ENCODE measurements at regions not wholly inside any gene's neighbourhood (a gene's known extent, or its start where the extent isn't known, plus 50 kb on each side); places are given as distances from the start of the nearest gene placed in this dataset.

GRCh38 chr7:101699399-101699798 is 70.3 kb upstream of the MYL10 start:
- DNase-seq (ENCODE audit: low spot score) (no peak), ATAC-seq (ENCODE audit: low FRiP score) (no peak)
- no peak for TF ChIP-seq CTCF (IDR thresholded peaks at IDR 0.05)

- DNase-seq (ENCODE audit: low spot score) (no peak), ATAC-seq (ENCODE audit: low FRiP score) (no peak)
- no peak for TF ChIP-seq CTCF (IDR thresholded peaks at IDR 0.05)
These were observed 71.1 kb upstream of the MYL10 start for GRCh38 chr7:101699881-101700823.

GRCh38 chr7:101701153-101701794 is 72.2 kb upstream of the MYL10 start:
- no peak for DNase-seq (ENCODE audit: low spot score)
- no peak for ATAC-seq (ENCODE audit: low FRiP score)
- no peak for TF ChIP-seq CTCF (IDR thresholded peaks at IDR 0.05)

GRCh38 chr7:101702362-101702850 is 73.3 kb upstream of the MYL10 start:
- TF ChIP-seq CTCF (IDR thresholded peaks at IDR 0.05): no peak
- ATAC-seq (ENCODE audit: low FRiP score) (no peak), DNase-seq (ENCODE audit: low spot score) (no peak)

- no peak for TF ChIP-seq CTCF (IDR thresholded peaks at IDR 0.05)
- ATAC-seq (ENCODE audit: low FRiP score) (no peak), DNase-seq (ENCODE audit: low spot score) (no peak)
These were observed 76.2 kb upstream of the MYL10 start for GRCh38 chr7:101705331-101705730.

- ATAC-seq (ENCODE audit: low FRiP score) (no peak), DNase-seq (ENCODE audit: low spot score) (no peak)
- no peak for TF ChIP-seq CTCF (IDR thresholded peaks at IDR 0.05)
These were observed 78.5 kb upstream of the MYL10 start for GRCh38 chr7:101707587-101707986.
